IMR-90 (cell line): ENCODE measurements at regions not wholly inside any gene's neighbourhood (a gene's known extent, or its start where the extent isn't known, plus 50 kb on each side); places are given as distances from the start of the nearest gene placed in this dataset.

ENCODE experiments used
- ATAC-seq: fragments of 200-7000 bp; cut with Tn5 transposase; 2 replicates; pipeline ENCODE4 v1.9.1; 2020; ENCODE audit warnings: low read depth, mild to moderate bottlenecking, moderate library complexity
- BruUV-seq: library from RNA; stranded (reverse); fragments of 400-500 nt; replicated peaks from 2 replicates; lab custom pipeline; 2021; lab: Mats Ljungman, UMichigan
- CTCF ChIA-PET: fragments of 300-600 bp; formaldehyde crosslinking; extraction: SDS; loops from one replicate; lab custom pipeline; 2021; ENCODE audit warnings: antibody characterized with exemption; lab: Yijun Ruan, JAX
- POLR2A ChIA-PET: fragments of 300-600 bp; sonication (Branson Sonifier 250); formaldehyde crosslinking; loops from one replicate; lab custom pipeline; 2022; ENCODE audit warnings: antibody characterized with exemption; ENCODE audit not compliant: unreplicated experiment; lab: Charles Lee
- DNase-seq: peaks from one replicate; pipeline ENCODE4 v3.0.0; 2013
- H2AFZ ChIP-seq: replicated peaks from 2 replicates; pipeline ENCODE3; 2013; ENCODE audit warnings: low read length, mild to moderate bottlenecking; ENCODE audit not compliant: poor library complexity
- H2AK5ac ChIP-seq: 2 replicates; pipeline ENCODE4 v1.6.1; 2013; ENCODE audit warnings: low read depth, low read length, inconsistent platforms
- H2AK9ac ChIP-seq: replicated peaks from 2 replicates; pipeline ENCODE3; 2013; ENCODE audit warnings: mild to moderate bottlenecking, low read depth, low read length, moderate library complexity; ENCODE audit not compliant: poor library complexity
- H2BK120ac ChIP-seq: 2 replicates; pipeline ENCODE4 v1.6.1; 2013; ENCODE audit warnings: low read depth, low read length, inconsistent platforms
- H2BK15ac ChIP-seq: 3 replicates; pipeline ENCODE4 v1.6.1; 2013; ENCODE audit warnings: low read depth, low read length, inconsistent platforms
- H2BK20ac ChIP-seq: 2 replicates; pipeline ENCODE4 v1.6.1; 2013; ENCODE audit warnings: low read depth, mild to moderate bottlenecking, inconsistent platforms, low read length, moderate library complexity
- H2BK5ac ChIP-seq: 2 replicates; pipeline ENCODE4 v1.6.1; 2013; ENCODE audit warnings: mild to moderate bottlenecking, low read depth, low read length, inconsistent platforms; ENCODE audit not compliant: poor library complexity, severe bottlenecking
- H3K14ac ChIP-seq: replicated peaks from 2 replicates; pipeline ENCODE4 v1.6.1; 2013; ENCODE audit warnings: low read depth, low read length, inconsistent platforms
- H3K18ac ChIP-seq: 2 replicates; pipeline ENCODE4 v1.6.1; 2013; ENCODE audit warnings: low read depth, low read length, control low read depth
- H3K23ac ChIP-seq: 2 replicates; pipeline ENCODE4 v1.6.1; 2013; ENCODE audit warnings: low read depth, low read length, inconsistent platforms
- H3K27ac ChIP-seq: 2 replicates; pipeline ENCODE4 v1.5.1; 2013; ENCODE audit warnings: mild to moderate bottlenecking, control low read depth, low read length; ENCODE audit not compliant: insufficient read depth
- H3K27me3 ChIP-seq: 2 replicates; pipeline ENCODE4 v1.6.1; 2013; ENCODE audit warnings: low read length; ENCODE audit not compliant: control insufficient read depth, insufficient read depth
- H3K36me3 ChIP-seq: 2 replicates; pipeline ENCODE4 v1.6.1; 2013; ENCODE audit warnings: low read length, mixed read lengths; ENCODE audit not compliant: control insufficient read depth, insufficient read depth
- H3K4ac ChIP-seq: 2 replicates; pipeline ENCODE4 v1.6.1; 2013; ENCODE audit warnings: low read depth, low read length, inconsistent platforms
- H3K4me1 ChIP-seq: 2 replicates; pipeline ENCODE4 v1.6.1; 2013; ENCODE audit warnings: low read length, mixed read lengths; ENCODE audit not compliant: control insufficient read depth, insufficient read depth
- H3K4me2 ChIP-seq: 2 replicates; pipeline ENCODE4 v1.6.1; 2013; ENCODE audit warnings: low read depth, mild to moderate bottlenecking, control low read depth, low read length, moderate library complexity
- H3K4me3 ChIP-seq: 2 replicates; pipeline ENCODE4 v1.5.1; 2013; ENCODE audit warnings: low read depth, mild to moderate bottlenecking, control low read depth, low read length, moderate library complexity; ENCODE audit not compliant: insufficient read depth
- H3K56ac ChIP-seq: 2 replicates; pipeline ENCODE4 v1.6.1; 2013; ENCODE audit warnings: low read length, inconsistent platforms; ENCODE audit not compliant: insufficient read depth; ENCODE audit errors: extremely low read depth
- H3K79me1 ChIP-seq, 2 experiments: 2 replicates each; pipeline ENCODE4 v1.6.1; 2013; ENCODE audit warnings: low read length in 2 of 2, inconsistent platforms in 1 of 2, low read depth in 1 of 2
- H3K9ac ChIP-seq: 2 replicates; pipeline ENCODE4 v1.6.1; 2013; ENCODE audit warnings: low read depth, low read length, control low read depth
- H3K9me1 ChIP-seq: 2 replicates; pipeline ENCODE4 v1.6.1; 2013; ENCODE audit warnings: low read length, inconsistent platforms; ENCODE audit not compliant: insufficient read depth
- H3K9me3 ChIP-seq: 2 replicates; pipeline ENCODE4 v1.6.1; 2013; ENCODE audit warnings: low read length; ENCODE audit not compliant: control insufficient read depth, insufficient read depth
- H4K20me1 ChIP-seq: 2 replicates; pipeline ENCODE4 v1.6.1; 2013; ENCODE audit warnings: low read length, inconsistent platforms; ENCODE audit not compliant: insufficient read depth
- H4K5ac ChIP-seq: 2 replicates; pipeline ENCODE4 v1.6.1; 2013; ENCODE audit warnings: mild to moderate bottlenecking, low read depth, low read length, control low read depth
- H4K8ac ChIP-seq, 2 experiments: 2 replicates each; pipeline ENCODE4 v1.6.1; 2013; ENCODE audit warnings: low read depth in 2 of 2, low read length in 2 of 2, control low read depth in 1 of 2, inconsistent platforms in 1 of 2
- H4K91ac ChIP-seq: 2 replicates; pipeline ENCODE4 v1.6.1; 2013; ENCODE audit warnings: low read depth, low read length, inconsistent platforms; ENCODE audit not compliant: insufficient read depth
- BHLHE40 ChIP-seq: fragments of 150-350 bp; IDR thresholded peaks from 2 replicates; pipeline ENCODE4 v1.6.1; 2016; ENCODE audit warnings: mild to moderate bottlenecking, low read depth, low read length
- CEBPB ChIP-seq: IDR thresholded peaks from 2 replicates; pipeline ENCODE4 v1.6.1; 2012; ENCODE audit warnings: low read depth, low read length, improper control_type of control experiment
- CHD1 ChIP-seq: IDR thresholded peaks from 2 replicates; pipeline ENCODE4 v1.6.1; 2012; ENCODE audit warnings: low read depth, low read length, improper control_type of control experiment
- CTCF ChIP-seq: conservative IDR thresholded peaks from 2 replicates; pipeline ENCODE4 v1.5.1; 2012; ENCODE audit warnings: mild to moderate bottlenecking, low read depth, low read length, improper control_type of control experiment
- ELK1 ChIP-seq: fragments of 150-350 bp; IDR thresholded peaks from 2 replicates; pipeline ENCODE4 v1.6.1; 2016; ENCODE audit warnings: low read depth, mild to moderate bottlenecking, low read length, moderate library complexity, borderline replicate concordance
- FOS ChIP-seq: fragments of 150-350 bp; IDR thresholded peaks from 2 replicates; pipeline ENCODE4 v1.6.1; 2016; ENCODE audit warnings: low read depth, low read length
- MAFK ChIP-seq: IDR thresholded peaks from 2 replicates; pipeline ENCODE4 v1.6.1; 2012; ENCODE audit warnings: low read depth, low read length, improper control_type of control experiment
- MAZ ChIP-seq: IDR thresholded peaks from 2 replicates; pipeline ENCODE4 v1.6.1; 2012; ENCODE audit warnings: low read depth, mild to moderate bottlenecking, low read length, improper control_type of control experiment, moderate library complexity, borderline replicate concordance
- MXI1 ChIP-seq: IDR thresholded peaks from 2 replicates; pipeline ENCODE4 v1.6.1; 2012; ENCODE audit warnings: low read depth, mild to moderate bottlenecking, low read length, moderate library complexity, borderline replicate concordance
- NFE2L2 ChIP-seq: fragments of 150-350 bp; IDR thresholded peaks from 2 replicates; pipeline ENCODE4 v1.6.1; 2016; ENCODE audit warnings: low read depth, mild to moderate bottlenecking, low read length
- POLR2A ChIP-seq: IDR thresholded peaks from 2 replicates; pipeline ENCODE4 v1.6.1; 2012; ENCODE audit warnings: mild to moderate bottlenecking, low read depth, low read length
- RAD21 ChIP-seq: IDR thresholded peaks from 2 replicates; pipeline ENCODE4 v1.6.1; 2012; ENCODE audit warnings: low read length, improper control_type of control experiment
- RCOR1 ChIP-seq: IDR thresholded peaks from 2 replicates; pipeline ENCODE4 v1.6.1; 2012; ENCODE audit warnings: mild to moderate bottlenecking, low read length, improper control_type of control experiment; ENCODE audit not compliant: insufficient replicate concordance
- RFX5 ChIP-seq: IDR thresholded peaks from 2 replicates; pipeline ENCODE4 v1.8.0; 2012; ENCODE audit warnings: low read depth, mild to moderate bottlenecking, low read length, moderate library complexity
- SMC3 ChIP-seq: fragments of 150-350 bp; IDR thresholded peaks from 2 replicates; pipeline ENCODE4 v1.6.1; 2016; ENCODE audit warnings: low read depth, mild to moderate bottlenecking, antibody characterized with exemption, low read length, moderate library complexity
- USF2 ChIP-seq: fragments of 150-350 bp; IDR thresholded peaks from 2 replicates; pipeline ENCODE4 v1.6.1; 2017; ENCODE audit warnings: mild to moderate bottlenecking, antibody characterized with exemption, low read length, low read depth
- dilution Hi-C: fragments of 300-500 bp; cut with HindIII; formaldehyde crosslinking; loops from one replicate; pipeline ENCODE4 v1.14.3; 2018; ENCODE audit warnings: low sequenced_read_pairs; ENCODE audit not compliant: unreplicated experiment
- in situ Hi-C: fragments of 300-500 bp; cut with MboI; formaldehyde crosslinking; loops from 3 replicates; pipeline ENCODE4 v1.14.3; 2019; ENCODE audit warnings: low sequenced_read_pairs, inconsistent platforms, mixed read lengths
- intact Hi-C: fragments of 100-400 bp; cut with micrococcal nuclease; formaldehyde crosslinking; loops from 2 replicates; pipeline ENCODE4 v1.10.0; 2022

GRCh38 chr2:162925595-162925994, 87.0 kb upstream of the KCNH7 start:
- H3K4me3 ChIP-seq = no peak overlapping the region
- H3K27me3 ChIP-seq = no peaks in the 10 kb centered on the region
- no peak overlapping the region for H2AK5ac ChIP-seq
- H4K5ac ChIP-seq = no peak overlapping the region
- no peak overlapping the region for H3K4me2 ChIP-seq
- no peak overlapping the region for H3K23ac ChIP-seq
- no peak overlapping the region for H3K18ac ChIP-seq
- dilution Hi-C loops (no loop called here), intact Hi-C loops (no loop called here), in situ Hi-C loops (no loop called here)
- H3K36me3 ChIP-seq = no peaks in the 10 kb centered on the region
- DNase-seq = no peak
- H3K14ac ChIP-seq = no peak overlapping the region
- H3K4ac ChIP-seq = no peak overlapping the region
- no peaks in the 10 kb centered on the region for H3K9me1 ChIP-seq
- no peak overlapping the region for H2BK15ac ChIP-seq
- no TSS peak for BruUV-seq
- no peak overlapping the region for H2AK9ac ChIP-seq
- H4K91ac ChIP-seq = no peak overlapping the region
- TF ChIP-seq SMC3 (no peak), USF2 (no peak), RAD21 (no peak), ELK1 (no peak), RFX5 (no peak), CTCF (no peak), FOS (no peak), CHD1 (no peak), POLR2A (no peak), NFE2L2 (no peak), MAZ (no peak), RCOR1 (no peak), CEBPB (no peak), MAFK (no peak), MXI1 (no peak), BHLHE40 (no peak)
- peaks cover 5% of the 10 kb centered on the region; the same call in 1 of the 2 replicates for H3K9me3 ChIP-seq
- ChIA-PET POLR2A (no interaction called here), CTCF (interaction anchor here (0.6 kb wide), 1 partner anchor 1451 kb away, joined by 3 read pairs; no protein-coding TSS in a partner anchor)
- no peak overlapping the region for H2BK5ac ChIP-seq
- H2AFZ ChIP-seq = no peak overlapping the region
- no peak overlapping the region for H3K9ac ChIP-seq
- no peaks in the 10 kb centered on the region for H4K20me1 ChIP-seq
- ATAC-seq = no peak
- H3K27ac ChIP-seq = no peak overlapping the region
- H3K4me1 ChIP-seq = no peaks in the 10 kb centered on the region
- no peak overlapping the region for H3K56ac ChIP-seq
- no peak overlapping the region for H4K8ac ChIP-seq
- no peak overlapping the region for H2BK120ac ChIP-seq
- H2BK20ac ChIP-seq = no peak overlapping the region
- H3K79me1 ChIP-seq = no peaks in the 10 kb centered on the region
